ENCODE measurements at regions not wholly inside any gene's neighbourhood (a gene's known extent, or its start where the extent isn't known, plus 50 kb on each side); places are given as distances from the start of the nearest gene placed in this dataset.
"Not testable (repeated sequence)": the region's sequence is repeated elsewhere in the genome, so short reads cannot be mapped to it uniquely, and the experiment has no call there.

DNA sequence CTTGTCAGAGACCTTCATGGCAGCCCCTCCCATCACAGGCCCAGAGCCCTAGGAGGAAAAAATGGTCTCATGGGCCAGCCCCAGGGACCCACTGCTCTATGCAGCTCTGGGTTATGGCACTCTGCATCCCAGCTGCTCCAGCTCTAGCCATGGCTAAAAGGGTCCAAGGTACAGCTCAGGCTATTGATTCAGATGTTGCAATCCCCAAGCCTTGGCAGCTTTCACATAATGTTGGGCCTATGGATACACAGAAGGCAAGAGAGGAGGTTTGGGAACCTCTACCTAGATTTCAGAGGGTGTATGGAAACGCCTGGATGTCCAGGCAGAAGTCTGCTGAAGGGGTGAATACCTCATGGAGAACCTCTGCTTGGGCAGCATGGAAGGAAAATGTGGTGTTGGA, 996.0 kb downstream of the PCDH9 start (continued):
- TF ChIP-seq SREBF2 (IDR thresholded peaks at IDR 0.05; ENCODE audit: low read length), result no peak

DNA sequence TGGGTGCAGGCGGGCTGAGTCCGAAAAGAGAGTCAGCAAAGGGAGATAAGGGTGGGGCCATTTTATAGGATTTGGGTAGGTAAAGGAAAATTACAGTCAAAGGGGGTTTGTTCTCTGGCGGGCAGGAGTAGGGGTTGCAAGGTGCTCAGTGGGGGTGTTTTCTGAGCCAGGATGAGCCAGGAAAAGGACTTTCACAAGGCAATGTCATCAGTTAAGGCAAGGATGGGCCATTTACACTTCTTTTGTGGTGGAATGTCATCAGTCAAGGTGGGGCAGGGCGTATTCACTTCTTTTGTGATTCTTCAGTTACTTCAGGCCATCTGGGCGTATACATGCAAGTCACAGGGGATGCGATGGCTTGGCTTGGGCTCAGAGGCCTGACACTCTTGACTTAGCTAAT, 998.2 kb downstream of the PCDH9 start:
- not testable (repeated sequence) for DNase-seq (ENCODE audit: low read depth, low spot score)

DNA sequence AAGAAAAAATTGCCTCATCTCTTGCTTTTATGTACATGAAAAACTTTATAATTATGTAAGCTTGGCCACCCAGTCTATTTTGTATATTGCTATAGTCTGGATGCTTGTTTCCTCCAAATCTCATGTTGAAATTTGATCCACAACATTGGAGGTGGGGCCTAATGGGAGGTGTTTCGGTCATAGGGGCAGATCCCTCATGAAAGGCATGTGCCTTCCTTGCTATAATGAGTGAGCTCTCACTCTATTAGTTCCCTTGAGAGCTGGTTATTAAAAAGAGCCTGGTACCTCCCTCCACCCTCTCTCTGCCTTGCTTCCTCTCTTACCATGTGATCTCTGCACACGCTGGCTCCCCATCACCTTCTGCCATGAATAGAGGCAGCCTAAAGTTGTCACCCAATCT, 1005.1 kb downstream of the PCDH9 start:
- Histone ChIP-seq H2AFZ (ENCODE audit: control insufficient read depth, low read depth, low read length) (no peak overlapping the region), H3K79me2 (ENCODE audit: control insufficient read depth, insufficient read depth, low read length) (no peaks in the 10 kb centered on the region), H3K4me3 (no peak overlapping the region), H3K4me1 (ENCODE audit: control insufficient read depth, insufficient read depth, low read length) (no peaks in the 10 kb centered on the region), H3K4me2 (ENCODE audit: control insufficient read depth, insufficient read depth) (no peak overlapping the region), H3K27me3 (replicated peaks in 1 of 2; ENCODE audit: control insufficient read depth in 2 of 2, insufficient read depth in 2 of 2, low read length in 1 of 2) (no peaks in the 10 kb centered on the region), H3K36me3 (ENCODE audit: control insufficient read depth in 2 of 2, insufficient read depth in 2 of 2, low read length in 1 of 2) (no peaks in the 10 kb centered on the region), H3K9ac (ENCODE audit: control insufficient read depth, insufficient read depth, low read length) (no peak overlapping the region), H3K27ac (ENCODE audit: control insufficient read depth, insufficient read depth) (no peak overlapping the region), H3K9me3 (replicated peaks; ENCODE audit: control insufficient read depth, insufficient read depth, low read length) (no peaks in the 10 kb centered on the region), H4K20me1 (ENCODE audit: control insufficient read depth, insufficient read depth) (no peaks in the 10 kb centered on the region)
- FAIRE-seq (no peak), DNase-seq (ENCODE audit: low read depth, low spot score) (no peak), ATAC-seq (no peak)
- in situ Hi-C loops (cut with MboI), result no loop called here
- ChIA-PET SMC1A (ENCODE audit: uncharacterized antibody, unreplicated experiment) (no interaction called here), RAD21 (ENCODE audit: unreplicated experiment) (no interaction called here), CTCF (no interaction called here), POLR2A (no interaction called here)
- intact Hi-C loops (cut with micrococcal nuclease; ENCODE audit: unreplicated experiment), result no loop called here
- WGBS (ENCODE audit: insufficient coverage, insufficient replicate concordance, low lambda C conversion rate, missing lambda C conversion rate), result 0% methylated on average over 2 of the region's 2 CpGs
- no TSS peak for BruUV-seq (replicated peaks)
- TF ChIP-seq MEF2B (IDR thresholded peaks at IDR 0.05; ENCODE audit: partially characterized antibody, poor library complexity, severe bottlenecking), result no peak
- TF ChIP-seq, protein P1, sequence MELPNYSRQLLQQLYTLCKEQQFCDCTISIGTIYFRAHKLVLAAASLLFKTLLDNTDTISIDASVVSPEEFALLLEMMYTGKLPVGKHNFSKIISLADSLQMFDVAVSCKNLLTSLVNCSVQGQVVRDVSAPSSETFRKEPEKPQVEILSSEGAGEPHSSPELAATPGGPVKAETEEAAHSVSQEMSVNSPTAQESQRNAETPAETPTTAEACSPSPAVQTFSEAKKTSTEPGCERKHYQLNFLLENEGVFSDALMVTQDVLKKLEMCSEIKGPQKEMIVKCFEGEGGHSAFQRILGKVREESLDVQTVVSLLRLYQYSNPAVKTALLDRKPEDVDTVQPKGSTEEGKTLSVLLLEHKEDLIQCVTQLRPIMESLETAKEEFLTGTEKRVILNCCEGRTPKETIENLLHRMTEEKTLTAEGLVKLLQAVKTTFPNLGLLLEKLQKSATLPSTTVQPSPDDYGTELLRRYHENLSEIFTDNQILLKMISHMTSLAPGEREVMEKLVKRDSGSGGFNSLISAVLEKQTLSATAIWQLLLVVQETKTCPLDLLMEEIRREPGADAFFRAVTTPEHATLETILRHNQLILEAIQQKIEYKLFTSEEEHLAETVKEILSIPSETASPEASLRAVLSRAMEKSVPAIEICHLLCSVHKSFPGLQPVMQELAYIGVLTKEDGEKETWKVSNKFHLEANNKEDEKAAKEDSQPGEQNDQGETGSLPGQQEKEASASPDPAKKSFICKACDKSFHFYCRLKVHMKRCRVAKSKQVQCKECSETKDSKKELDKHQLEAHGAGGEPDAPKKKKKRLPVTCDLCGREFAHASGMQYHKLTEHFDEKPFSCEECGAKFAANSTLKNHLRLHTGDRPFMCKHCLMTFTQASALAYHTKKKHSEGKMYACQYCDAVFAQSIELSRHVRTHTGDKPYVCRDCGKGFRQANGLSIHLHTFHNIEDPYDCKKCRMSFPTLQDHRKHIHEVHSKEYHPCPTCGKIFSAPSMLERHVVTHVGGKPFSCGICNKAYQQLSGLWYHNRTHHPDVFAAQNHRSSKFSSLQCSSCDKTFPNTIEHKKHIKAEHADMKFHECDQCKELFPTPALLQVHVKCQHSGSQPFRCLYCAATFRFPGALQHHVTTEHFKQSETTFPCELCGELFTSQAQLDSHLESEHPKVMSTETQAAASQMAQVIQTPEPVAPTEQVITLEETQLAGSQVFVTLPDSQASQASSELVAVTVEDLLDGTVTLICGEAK (IDR thresholded peaks at IDR 0.05; ENCODE audit: borderline replicate concordance), result no peak
- TF ChIP-seq ESRRA (IDR thresholded peaks at IDR 0.05; ENCODE audit: low read length), result no peak
- TF ChIP-seq KAT2A (conservative IDR thresholded peaks at IDR 0.05; ENCODE audit: control insufficient read depth, low read depth, low read length), result no peak
- TF ChIP-seq, protein P2, sequence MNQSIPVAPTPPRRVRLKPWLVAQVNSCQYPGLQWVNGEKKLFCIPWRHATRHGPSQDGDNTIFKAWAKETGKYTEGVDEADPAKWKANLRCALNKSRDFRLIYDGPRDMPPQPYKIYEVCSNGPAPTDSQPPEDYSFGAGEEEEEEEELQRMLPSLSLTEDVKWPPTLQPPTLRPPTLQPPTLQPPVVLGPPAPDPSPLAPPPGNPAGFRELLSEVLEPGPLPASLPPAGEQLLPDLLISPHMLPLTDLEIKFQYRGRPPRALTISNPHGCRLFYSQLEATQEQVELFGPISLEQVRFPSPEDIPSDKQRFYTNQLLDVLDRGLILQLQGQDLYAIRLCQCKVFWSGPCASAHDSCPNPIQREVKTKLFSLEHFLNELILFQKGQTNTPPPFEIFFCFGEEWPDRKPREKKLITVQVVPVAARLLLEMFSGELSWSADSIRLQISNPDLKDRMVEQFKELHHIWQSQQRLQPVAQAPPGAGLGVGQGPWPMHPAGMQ (IDR thresholded peaks at IDR 0.05; ENCODE audit: borderline replicate concordance), result no peak
- TF ChIP-seq KLF5 (IDR thresholded peaks at IDR 0.05; ENCODE audit: partially characterized antibody), result no peak
- TF ChIP-seq, protein P3, sequence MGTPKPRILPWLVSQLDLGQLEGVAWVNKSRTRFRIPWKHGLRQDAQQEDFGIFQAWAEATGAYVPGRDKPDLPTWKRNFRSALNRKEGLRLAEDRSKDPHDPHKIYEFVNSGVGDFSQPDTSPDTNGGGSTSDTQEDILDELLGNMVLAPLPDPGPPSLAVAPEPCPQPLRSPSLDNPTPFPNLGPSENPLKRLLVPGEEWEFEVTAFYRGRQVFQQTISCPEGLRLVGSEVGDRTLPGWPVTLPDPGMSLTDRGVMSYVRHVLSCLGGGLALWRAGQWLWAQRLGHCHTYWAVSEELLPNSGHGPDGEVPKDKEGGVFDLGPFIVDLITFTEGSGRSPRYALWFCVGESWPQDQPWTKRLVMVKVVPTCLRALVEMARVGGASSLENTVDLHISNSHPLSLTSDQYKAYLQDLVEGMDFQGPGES (IDR thresholded peaks at IDR 0.05), result no peak
- TF ChIP-seq EED (IDR thresholded peaks at IDR 0.05; ENCODE audit: low read depth), result no peak
- no peak for TF ChIP-seq NRF1 (conservative IDR thresholded peaks at IDR 0.05; ENCODE audit: low read depth, low read length)
- TF ChIP-seq NBN (IDR thresholded peaks at IDR 0.05), result no peak

More for the DNA sequence above, 998.2 kb downstream of the PCDH9 start:
- SMC1A ChIA-PET (ENCODE audit: uncharacterized antibody, unreplicated experiment); H3K27ac ChIP-seq (ENCODE audit: control insufficient read depth, insufficient read depth); H3K9ac ChIP-seq (ENCODE audit: control insufficient read depth, insufficient read depth, low read length); H2AFZ ChIP-seq (ENCODE audit: control insufficient read depth, low read depth, low read length); H3K79me2 ChIP-seq (ENCODE audit: control insufficient read depth, insufficient read depth, low read length); CTCF ChIA-PET; H4K20me1 ChIP-seq (ENCODE audit: control insufficient read depth, insufficient read depth); POLR2A ChIA-PET; H3K9me3 ChIP-seq (replicated peaks; ENCODE audit: control insufficient read depth, insufficient read depth, low read length); H3K27me3 ChIP-seq (replicated peaks in 1 of 2; ENCODE audit: control insufficient read depth in 2 of 2, insufficient read depth in 2 of 2, low read length in 1 of 2); H3K4me2 ChIP-seq (ENCODE audit: control insufficient read depth, insufficient read depth); H3K36me3 ChIP-seq (ENCODE audit: control insufficient read depth in 2 of 2, insufficient read depth in 2 of 2, low read length in 1 of 2); intact Hi-C loops (cut with micrococcal nuclease; ENCODE audit: unreplicated experiment); H3K4me1 ChIP-seq (ENCODE audit: control insufficient read depth, insufficient read depth, low read length); RAD21 ChIA-PET (ENCODE audit: unreplicated experiment); H3K4me3 ChIP-seq; FAIRE-seq; in situ Hi-C loops (cut with MboI); ATAC-seq; BruUV-seq (replicated peaks): not testable (repeated sequence)
- WGBS (ENCODE audit: insufficient coverage, insufficient replicate concordance, low lambda C conversion rate, missing lambda C conversion rate), result 29% methylated on average over 6 of the region's 6 CpGs
